ENCODE measurements at regions not wholly inside any gene's neighbourhood (a gene's known extent, or its start where the extent isn't known, plus 50 kb on each side); places are given as distances from the start of the nearest gene placed in this dataset.
"Not testable (repeated sequence)": the region's sequence is repeated elsewhere in the genome, so short reads cannot be mapped to it uniquely, and the experiment has no call there.

- not testable (repeated sequence) for DNase-seq (ENCODE audit: insufficient read length, low spot score); FAIRE-seq
Measured at GRCh38 chr13:54572037-54572436, 1543.4 kb downstream of the OLFM4 start.

DNA sequence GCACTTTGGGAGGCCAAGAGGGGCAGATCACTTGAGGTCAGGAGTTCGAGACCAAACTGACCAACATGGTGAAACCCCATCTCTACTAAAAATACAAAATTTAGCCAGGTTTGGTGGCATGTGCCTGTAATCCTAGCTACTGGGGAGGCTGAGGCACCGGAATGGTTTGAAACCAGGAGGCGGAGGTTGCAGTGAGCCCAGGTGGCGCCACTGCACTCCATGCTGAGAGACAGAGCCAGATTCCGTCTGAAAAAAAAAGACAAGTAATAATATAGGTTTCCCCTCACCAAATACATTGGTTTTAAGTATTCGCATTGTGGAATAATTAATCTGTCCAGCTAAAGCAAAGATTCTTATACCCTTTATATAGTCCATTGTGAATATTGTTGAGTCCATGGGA lies 1544.6 kb downstream of the OLFM4 start:
- FAIRE-seq (no peak), DNase-seq (ENCODE audit: insufficient read length, low spot score) (no peak)

- no peak for FAIRE-seq
- no peak for DNase-seq (ENCODE audit: insufficient read length, low spot score)
Measured at GRCh38 chr13:54574791-54575190, 1546.2 kb downstream of the OLFM4 start.

- DNase-seq (ENCODE audit: insufficient read length, low spot score) = no peak
- FAIRE-seq = no peak
Measured at GRCh38 chr13:54591540-54591939, 1562.9 kb downstream of the OLFM4 start.

GRCh38 chr13:54592201-54592600 lies 1563.6 kb downstream of the OLFM4 start:
- DNase-seq (ENCODE audit: insufficient read length, low spot score) (no peak), FAIRE-seq (no peak)

DNA sequence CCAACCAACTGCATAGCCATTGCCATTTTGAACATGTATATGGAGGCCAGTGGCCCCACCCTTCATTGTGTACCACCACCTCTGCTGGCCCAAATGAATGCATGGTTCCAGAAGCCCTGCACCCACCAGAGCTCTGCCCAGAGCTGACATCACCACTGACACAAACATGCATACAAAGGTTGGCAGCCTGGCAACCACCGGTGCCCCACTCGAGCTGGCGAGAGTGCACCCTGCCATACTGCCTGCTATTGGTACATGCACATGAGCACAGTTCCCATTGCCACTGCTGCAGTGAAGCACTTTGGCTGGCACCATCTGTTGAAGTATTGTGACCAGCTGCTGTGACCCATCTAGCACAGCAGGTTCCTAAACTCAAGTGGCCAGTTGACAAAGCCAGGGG lies 1564.9 kb downstream of the OLFM4 start:
- DNase-seq (ENCODE audit: insufficient read length, low spot score) (no peak), FAIRE-seq (no peak)

- no peak for FAIRE-seq
- DNase-seq (ENCODE audit: insufficient read length, low spot score) = no peak
Measured at GRCh38 chr13:54597540-54598088, 1569.0 kb downstream of the OLFM4 start.

DNA sequence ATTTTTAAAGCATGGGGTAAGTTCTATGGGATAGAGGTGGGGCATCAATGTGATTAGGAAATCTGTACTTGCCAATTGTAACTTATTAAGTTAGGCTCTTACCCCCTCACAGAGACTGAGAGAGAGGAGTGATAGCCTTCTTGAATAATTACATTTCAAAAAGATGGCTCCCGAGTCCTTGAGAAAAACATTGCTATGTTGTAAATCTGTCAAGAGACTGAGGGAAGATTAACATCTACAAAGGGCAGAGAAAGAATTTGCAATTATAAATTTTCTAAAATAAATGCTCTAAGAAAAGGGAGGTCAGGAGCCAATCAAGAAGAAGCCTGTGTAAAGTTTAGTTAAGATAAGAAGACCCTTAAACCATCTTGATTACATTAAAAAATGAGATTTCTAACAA lies 1570.8 kb downstream of the OLFM4 start:
- FAIRE-seq (no peak), DNase-seq (ENCODE audit: insufficient read length, low spot score) (no peak)

- no peak for FAIRE-seq
- no peak for DNase-seq (ENCODE audit: insufficient read length, low spot score)
Measured at GRCh38 chr13:54606944-54607343, 1578.3 kb downstream of the OLFM4 start.

DNA sequence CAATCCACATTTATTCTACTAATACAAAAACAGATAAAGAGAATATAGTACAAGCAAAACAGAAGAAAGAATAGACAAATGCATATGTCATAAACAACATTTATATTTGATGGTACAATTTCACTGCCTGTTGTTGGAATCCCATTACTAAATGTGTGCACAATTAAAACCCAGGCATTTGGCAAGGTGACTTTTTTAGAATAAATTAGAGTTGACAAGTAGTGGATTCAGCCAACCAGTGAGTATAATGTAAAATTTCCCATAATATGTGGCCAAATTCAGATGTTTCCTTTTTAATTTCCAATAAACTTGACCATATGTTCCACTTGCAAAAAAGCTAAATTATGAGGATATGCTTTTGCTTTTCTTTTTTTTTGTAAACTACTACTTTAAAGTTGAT lies 1578.8 kb downstream of the OLFM4 start:
- FAIRE-seq (no peak), DNase-seq (ENCODE audit: insufficient read length, low spot score) (no peak)

DNA sequence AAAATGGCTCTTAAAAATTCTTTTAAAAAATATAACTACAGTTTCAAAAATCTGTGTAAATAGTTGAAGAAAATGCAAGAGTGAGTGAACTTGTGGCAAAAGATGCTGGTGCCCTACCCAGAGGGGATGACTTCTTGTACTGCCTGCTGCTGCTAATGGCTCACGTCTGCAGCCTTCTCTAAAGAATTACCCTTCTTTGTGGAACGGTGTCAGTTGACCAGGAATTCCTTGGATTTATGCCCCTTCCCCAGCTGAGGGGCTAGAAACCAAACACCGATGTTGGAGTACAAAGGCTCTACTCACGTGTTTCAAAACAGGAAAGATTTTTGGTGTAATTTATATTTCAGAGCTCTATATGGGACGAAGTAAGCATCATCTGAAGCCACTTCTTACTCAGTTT lies 1582.8 kb downstream of the OLFM4 start:
- DNase-seq (ENCODE audit: insufficient read length, low spot score) (no peak), FAIRE-seq (no peak)

DNA sequence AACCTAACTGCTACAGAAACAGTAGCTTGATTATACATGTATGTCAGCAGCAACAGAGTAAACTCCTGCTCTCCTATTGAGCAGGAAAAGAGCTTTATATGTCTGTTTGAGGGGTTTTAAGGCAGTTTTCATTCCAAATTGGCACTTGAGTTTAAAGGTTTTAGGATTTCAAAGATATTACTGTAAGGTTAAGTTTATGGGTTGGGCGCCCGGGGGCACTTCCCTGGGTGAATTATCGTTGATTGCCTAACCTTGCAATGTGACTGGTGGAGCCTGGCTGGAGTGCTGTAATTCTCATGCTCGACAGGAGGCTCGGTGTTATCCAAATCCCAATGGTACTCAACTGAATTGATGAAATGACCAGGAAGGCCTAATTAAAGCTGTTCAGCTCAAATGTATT lies 1586.1 kb downstream of the OLFM4 start:
- FAIRE-seq = no peak
- no peak for DNase-seq (ENCODE audit: insufficient read length, low spot score)

GRCh38 chr13:54626504-54626903 lies 1597.9 kb downstream of the OLFM4 start:
- not testable (repeated sequence) for FAIRE-seq; DNase-seq (ENCODE audit: insufficient read length, low spot score)

DNA sequence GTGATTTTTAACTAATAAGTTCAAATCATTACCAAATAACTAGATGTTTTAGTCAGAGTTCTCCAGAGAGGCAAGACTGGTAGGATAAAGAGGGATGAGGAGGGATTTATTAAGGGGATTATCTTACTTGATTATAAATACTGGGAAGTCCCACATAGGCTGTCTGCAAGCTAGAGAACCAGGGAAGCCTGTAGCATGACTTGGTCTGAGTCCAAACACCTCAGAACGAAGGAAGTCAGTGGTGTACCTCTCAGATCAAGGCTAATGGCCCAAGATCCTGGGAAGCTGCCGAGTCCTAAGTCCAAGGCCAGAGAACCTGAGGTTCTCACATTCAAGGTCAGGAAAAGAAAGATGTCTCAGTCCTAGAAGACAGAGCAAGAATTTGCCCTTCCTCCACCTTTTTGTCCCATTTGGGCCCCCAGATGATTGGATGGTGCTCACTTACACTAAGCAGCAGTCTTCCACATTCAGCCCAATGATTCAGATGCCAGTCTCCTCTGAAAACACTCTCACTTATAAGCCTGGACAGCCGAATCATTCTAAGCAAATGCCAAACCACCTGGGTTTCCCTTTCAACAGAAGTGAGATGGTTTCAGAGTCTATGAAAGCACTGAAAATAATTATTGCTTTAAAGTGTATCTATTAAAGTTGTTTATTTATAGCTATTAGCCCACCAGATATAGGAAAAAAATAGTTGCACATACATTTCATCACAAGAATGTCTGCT lies 1599.2 kb downstream of the OLFM4 start:
- DNase-seq (ENCODE audit: insufficient read length, low spot score) = no peak
- FAIRE-seq = no peak

- FAIRE-seq (no peak), DNase-seq (ENCODE audit: insufficient read length, low spot score) (no peak)
Measured at GRCh38 chr13:54628383-54628782, 1599.8 kb downstream of the OLFM4 start.

DNA sequence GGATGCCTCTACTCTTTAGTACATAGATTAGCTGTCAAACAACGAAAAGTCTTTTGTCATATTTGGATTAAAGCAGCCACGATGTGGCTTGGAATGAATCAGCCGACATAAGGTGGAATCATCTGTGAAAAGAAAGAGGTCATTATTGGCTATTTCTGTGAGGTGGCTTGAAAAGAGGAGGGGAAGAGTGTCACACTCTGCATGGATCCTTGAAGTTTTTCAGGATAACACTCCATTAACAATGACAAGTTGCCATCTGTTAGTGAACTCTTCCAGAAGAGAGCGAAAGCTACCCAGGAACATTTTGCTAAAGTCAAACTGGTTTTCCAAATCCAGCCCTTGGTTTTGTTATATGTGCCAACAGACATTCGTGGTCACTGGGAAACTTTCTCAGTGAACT lies 1604.8 kb downstream of the OLFM4 start:
- FAIRE-seq = no peak
- no peak for DNase-seq (ENCODE audit: insufficient read length, low spot score)

GRCh38 chr13:54636231-54636630 lies 1607.6 kb downstream of the OLFM4 start:
- no peak for DNase-seq (ENCODE audit: insufficient read length, low spot score)
- FAIRE-seq = no peak

GRCh38 chr13:54637366-54637765 lies 1608.8 kb downstream of the OLFM4 start:
- no peak for FAIRE-seq
- no peak for DNase-seq (ENCODE audit: insufficient read length, low spot score)

DNA sequence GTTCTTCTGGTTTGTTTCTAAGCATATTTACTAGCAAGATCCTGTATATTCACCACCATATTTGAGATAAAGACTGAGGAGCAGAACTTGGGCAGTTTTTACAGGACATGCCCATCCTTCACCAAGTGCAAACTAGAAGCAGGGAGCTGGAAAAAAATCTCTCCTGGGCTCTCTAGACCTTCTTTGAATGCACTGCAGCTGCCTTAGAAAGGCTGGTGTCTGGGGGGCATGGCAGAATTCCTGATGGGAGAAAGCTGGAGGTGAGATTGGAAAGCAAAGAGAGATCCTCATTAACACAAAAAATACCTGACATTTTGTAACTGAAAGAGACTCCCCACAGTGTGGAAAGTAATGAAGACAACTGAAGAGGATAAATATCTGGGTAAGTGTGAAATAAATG lies 1612.1 kb downstream of the OLFM4 start:
- no peak for DNase-seq (ENCODE audit: insufficient read length, low spot score)
- no peak for FAIRE-seq

- FAIRE-seq = no peak
Measured at GRCh38 chr13:54643863-54644262, 1615.2 kb downstream of the OLFM4 start.

GRCh38 chr13:54647275-54647674 lies 1618.7 kb downstream of the OLFM4 start:
- DNase-seq (ENCODE audit: insufficient read length, low spot score) = no peak
- no peak for FAIRE-seq

More at GRCh38 chr13:54643863-54644262, 1615.2 kb downstream of the OLFM4 start:
- DNase-seq (ENCODE audit: insufficient read length, low spot score) = no peak

- FAIRE-seq (no peak), DNase-seq (ENCODE audit: insufficient read length, low spot score) (no peak)
Measured at GRCh38 chr13:54657588-54657987, 1629.0 kb downstream of the OLFM4 start.

DNA sequence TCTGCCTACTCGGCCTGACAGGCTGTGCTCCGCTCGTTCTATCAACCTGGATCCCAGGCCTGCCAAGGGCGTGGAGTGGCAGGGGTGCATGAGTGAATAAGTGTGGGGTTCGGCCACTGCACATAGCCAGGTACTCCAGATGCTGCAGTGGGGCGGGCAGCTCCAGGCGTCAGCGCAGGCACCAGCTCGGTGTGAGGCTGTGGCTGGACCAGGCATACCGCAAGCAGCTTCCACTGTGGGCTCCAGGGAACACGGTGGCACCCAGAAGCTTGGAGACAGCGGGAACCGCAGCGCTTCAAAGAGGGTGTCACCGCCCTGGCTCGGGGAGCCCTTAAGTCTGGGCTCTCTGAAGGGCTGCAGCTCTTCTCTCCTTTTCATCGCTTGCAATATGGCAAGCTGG lies 1630.2 kb downstream of the OLFM4 start:
- FAIRE-seq = no peak
- DNase-seq (ENCODE audit: insufficient read length, low spot score) = no peak
